B cell (primary cell): ENCODE measurements at regions not wholly inside any gene's neighbourhood (a gene's known extent, or its start where the extent isn't known, plus 50 kb on each side); places are given as distances from the start of the nearest gene placed in this dataset.

Experiments
- ATAC-seq: fragments of 200-7000 bp; cut with Tn5 transposase; one replicate; pipeline ENCODE4 v1.10.0; 2021; ENCODE audit warnings: low read depth, mild to moderate bottlenecking, moderate number of reproducible peaks, moderate library complexity
- CTCF ChIA-PET: fragments of 350-600 bp; sonication (Branson Sonifier 250); formaldehyde crosslinking; loops from one replicate; lab custom pipeline; 2021; ENCODE audit warnings: antibody characterized with exemption, inconsistent platforms; lab: Charles Lee
- POLR2A ChIA-PET: fragments of 350-600 bp; sonication (Branson Sonifier 250); formaldehyde crosslinking; loops from one replicate; lab custom pipeline; 2021; ENCODE audit warnings: antibody characterized with exemption; lab: Charles Lee
- DNase-seq: peaks from one replicate; pipeline ENCODE4 v3.0.0; 2013
- H2AFZ ChIP-seq: 2 replicates; pipeline ENCODE4 v1.6.1; 2012; ENCODE audit warnings: mild to moderate bottlenecking, low read depth, low read length; ENCODE audit not compliant: insufficient read depth, poor library complexity, severe bottlenecking
- H3K27ac ChIP-seq, 2 donors: 1 replicate in 1 of 2; 2 replicates in 1 of 2; pipeline ENCODE4 v1.5.1; 2012 to 2013; ENCODE audit warnings: low read length in 2 of 2, mild to moderate bottlenecking in 2 of 2, moderate library complexity in 1 of 2
- H3K27me3 ChIP-seq, 4 experiments: fragments of 200-600 bp in 1 of 4; sonication (generic) in 1 of 4; replicated peaks in 1 of 4; 1 replicate in 2 of 4; 2 replicates in 2 of 4; pipeline versions ENCODE4 v1.6.1 to v1.7.0; 2013 to 2016; ENCODE audit warnings: low read length in 3 of 4, mild to moderate bottlenecking in 2 of 4, mixed read lengths in 1 of 4, moderate library complexity in 1 of 4; ENCODE audit not compliant: insufficient read depth in 4 of 4, control insufficient read depth in 3 of 4; ENCODE audit errors: control extremely low read depth in 1 of 4
- H3K36me3 ChIP-seq, 2 experiments: replicated peaks in 1 of 2; 1 replicate in 1 of 2; 2 replicates in 1 of 2; pipeline versions ENCODE4 v1.6.1 to v1.7.1; 2013; ENCODE audit warnings: low read length in 1 of 2; ENCODE audit not compliant: insufficient read depth in 2 of 2, control insufficient read depth in 1 of 2; ENCODE audit errors: control extremely low read depth in 1 of 2, extremely low read depth in 1 of 2
- H3K4me1 ChIP-seq, 2 donors: fragments of 200-600 bp in 1 of 2; sonication (generic) in 1 of 2; 1 replicate in 1 of 2; 2 replicates in 1 of 2; pipeline versions ENCODE4 v1.5.1 to v1.6.1; 2013 to 2017; ENCODE audit warnings: low read length in 2 of 2; ENCODE audit not compliant: control insufficient read depth in 2 of 2, insufficient read depth in 2 of 2
- H3K4me2 ChIP-seq: replicated peaks from 2 replicates; pipeline ENCODE3; 2012; ENCODE audit warnings: mild to moderate bottlenecking, low read depth, low read length; ENCODE audit not compliant: poor library complexity, severe bottlenecking
- H3K4me3 ChIP-seq, 5 experiments: fragments of 200-600 bp in 1 of 5; sonication (generic) in 1 of 5; 1 replicate in 3 of 5; 2 replicates in 2 of 5; pipeline versions ENCODE4 v1.5.1 to v1.7.0; 2011 to 2016; ENCODE audit warnings: low read length in 4 of 5, mild to moderate bottlenecking in 4 of 5, low read depth in 2 of 5, control low read depth in 1 of 5, moderate library complexity in 1 of 5; ENCODE audit not compliant: insufficient read depth in 1 of 5; ENCODE audit errors: control extremely low read depth in 1 of 5, extremely low read depth in 1 of 5
- H3K79me2 ChIP-seq: fragments of 200-600 bp; sonication (generic); one replicate; pipeline ENCODE4 v1.6.0; 2016; ENCODE audit warnings: low read length; ENCODE audit not compliant: control insufficient read depth, insufficient read depth
- H3K9ac ChIP-seq: fragments of 200-600 bp; sonication (generic); 2 replicates; pipeline ENCODE4 v1.6.1; 2017; ENCODE audit warnings: mild to moderate bottlenecking, low read length, moderate library complexity
- H3K9me3 ChIP-seq, 3 donors: one replicate each; pipeline versions ENCODE4 v1.6.1 to v1.7.1; 2013; ENCODE audit warnings: low read length in 2 of 3; ENCODE audit not compliant: control insufficient read depth in 2 of 3, insufficient read depth in 1 of 3; ENCODE audit errors: control extremely low read depth in 1 of 3
- H4K20me1 ChIP-seq: 2 replicates; pipeline ENCODE4 v1.6.0; 2012; ENCODE audit warnings: mild to moderate bottlenecking, low read length; ENCODE audit not compliant: insufficient read depth, control insufficient read depth, poor library complexity, severe bottlenecking
- H3K27ac Mint-ChIP-seq: one replicate; pipeline ENCODE4 v1.8.0; 2021; ENCODE audit warnings: mixed read lengths
- H3K27me3 Mint-ChIP-seq: one replicate; pipeline ENCODE4 v1.8.0; 2021; ENCODE audit warnings: mixed read lengths
- H3K4me1 Mint-ChIP-seq: one replicate; pipeline ENCODE4 v1.8.0; 2021; ENCODE audit warnings: mixed read lengths
- H3K4me3 Mint-ChIP-seq: one replicate; pipeline ENCODE4 v1.8.0; 2021; ENCODE audit warnings: mixed read lengths
- H3K9me3 Mint-ChIP-seq: one replicate; pipeline ENCODE4 v1.8.0; 2022; ENCODE audit warnings: mixed read lengths; ENCODE audit not compliant: insufficient read depth
- CTCF ChIP-seq: fragments of 200-600 bp; IDR thresholded peaks from one replicate; pipeline ENCODE4 v1.8.0; 2022; ENCODE audit warnings: antibody characterized with exemption, mild to moderate bottlenecking
- EZH2 ChIP-seq: IDR thresholded peaks from 2 replicates; pipeline ENCODE4 v1.6.1; 2012; ENCODE audit warnings: borderline replicate concordance, low read depth, mild to moderate bottlenecking, moderate library complexity, low read length; ENCODE audit not compliant: insufficient read depth, poor library complexity, severe bottlenecking
- WGBS: methylation state at CpG from one replicate; pipeline ENCODE4 v1.1.5; 2013; ENCODE audit warnings: missing lambda C conversion rate; ENCODE audit not compliant: insufficient coverage; 5-methylcytosine and 5-hydroxymethylcytosine counted together
- intact Hi-C: fragments of 100-400 bp; cut with micrococcal nuclease; formaldehyde crosslinking; loops from one replicate; pipeline ENCODE4 v1.10.0; 2022

GRCh38 chrX:39893417-39894338 lies 204.1 kb downstream of the BCOR start:
- H3K27me3 ChIP-seq = no peaks in the 10 kb centered on the region
- no peak for TF ChIP-seq EZH2
- TF ChIP-seq CTCF = no peak
- no CpG with 5 or more reads among the region's 12 CpGs for WGBS
- CTCF ChIA-PET = no interaction called here
- no peak overlapping the region for H3K4me3 Mint-ChIP-seq
- H3K4me1 Mint-ChIP-seq = peaks cover 13% of the 10 kb centered on the region
- H3K4me1 ChIP-seq = peaks cover 8 to 13% of the 10 kb centered on the region in 2 donors
- H2AFZ ChIP-seq = no peak overlapping the region
- DNase-seq (no peak), ATAC-seq (no peak)
- intact Hi-C loops = no loop called here
- peaks cover 4% of the 10 kb centered on the region for H3K27me3 Mint-ChIP-seq
- POLR2A ChIA-PET = no interaction called here
- no peaks in the 10 kb centered on the region for H4K20me1 ChIP-seq
- no peaks in the 10 kb centered on the region for H3K9me3 ChIP-seq
- no peak overlapping the region for H3K4me2 ChIP-seq
- no peak overlapping the region for H3K27ac ChIP-seq
- H3K9me3 Mint-ChIP-seq = no peaks in the 10 kb centered on the region
- H3K36me3 ChIP-seq = no peaks in the 10 kb centered on the region
- H3K9ac ChIP-seq = no peak overlapping the region
- no peak overlapping the region for H3K27ac Mint-ChIP-seq
- H3K79me2 ChIP-seq = no peaks in the 10 kb centered on the region
- H3K4me3 ChIP-seq = no peak overlapping the region

GRCh38 chrX:39894683-39895082 lies 203.1 kb downstream of the BCOR start:
- H3K27ac ChIP-seq = no peak overlapping the region
- no peaks in the 10 kb centered on the region for H3K36me3 ChIP-seq
- H3K9me3 ChIP-seq = no peaks in the 10 kb centered on the region
- peaks cover 4% of the 10 kb centered on the region for H3K27me3 Mint-ChIP-seq
- DNase-seq (no peak), ATAC-seq (no peak)
- no peak overlapping the region for H3K4me2 ChIP-seq
- peaks cover 0 to 2% (median 0%) of the 10 kb centered on the region in 4 experiments for H3K27me3 ChIP-seq
- no CpG with 5 or more reads among the region's 4 CpGs for whole genome bisulfite sequencing
- no peaks in the 10 kb centered on the region for H3K79me2 ChIP-seq
- intact Hi-C loops = no loop called here
- H3K9me3 Mint-ChIP-seq = no peaks in the 10 kb centered on the region
- peaks cover 8 to 13% of the 10 kb centered on the region in 2 donors for H3K4me1 ChIP-seq
- H3K27ac Mint-ChIP-seq = no peak overlapping the region
- ChIA-PET CTCF (no interaction called here), POLR2A (no interaction called here)
- no peak overlapping the region for H3K4me3 Mint-ChIP-seq
- H2AFZ ChIP-seq = no peak overlapping the region
- peaks cover 13% of the 10 kb centered on the region for H3K4me1 Mint-ChIP-seq
- no peak overlapping the region for H3K4me3 ChIP-seq
- TF ChIP-seq EZH2 (no peak), CTCF (no peak)
- H3K9ac ChIP-seq = no peak overlapping the region
- H4K20me1 ChIP-seq = no peaks in the 10 kb centered on the region
